MM.1S (cell line): ENCODE measurements at regions not wholly inside any gene's neighbourhood (a gene's known extent, or its start where the extent isn't known, plus 50 kb on each side); places are given as distances from the start of the nearest gene placed in this dataset.

Source experiments
- DNase-seq: peaks from one replicate; pipeline ENCODE4 v3.0.0-alpha.2; 2015
- H2AFZ ChIP-seq: fragments of 300-600 bp; sonication (generic); 2 replicates; pipeline ENCODE4 v1.6.0; 2016; ENCODE audit warnings: antibody characterized with exemption, low read length
- H3F3A ChIP-seq: fragments of 300-600 bp; sonication (generic); 2 replicates; pipeline ENCODE4 v1.6.1; 2016; ENCODE audit warnings: mild to moderate bottlenecking, antibody characterized with exemption, low read length, moderate library complexity, mixed read lengths; ENCODE audit not compliant: insufficient read depth
- H3K27ac ChIP-seq: fragments of 300-600 bp; sonication (generic); 2 replicates; pipeline ENCODE4 v1.5.1; 2016; ENCODE audit warnings: mild to moderate bottlenecking, low read length
- H3K27me3 ChIP-seq: fragments of 300-600 bp; sonication (generic); replicated peaks from 2 replicates; pipeline ENCODE4 v1.6.0; 2016; ENCODE audit warnings: low read length; ENCODE audit not compliant: insufficient read depth
- H3K36me3 ChIP-seq: fragments of 300-600 bp; sonication (generic); replicated peaks from 2 replicates; pipeline ENCODE4 v1.6.1; 2016; ENCODE audit warnings: mild to moderate bottlenecking, low read length, mixed read lengths; ENCODE audit not compliant: insufficient read depth
- H3K4me1 ChIP-seq: fragments of 300-600 bp; sonication (generic); 2 replicates; pipeline ENCODE4 v1.6.1; 2016; ENCODE audit warnings: low read length, mixed read lengths
- H3K4me2 ChIP-seq: fragments of 300-600 bp; sonication (generic); 2 replicates; pipeline ENCODE4 v1.6.0; 2016; ENCODE audit warnings: low read depth, low read length
- H3K4me3 ChIP-seq: fragments of 300-600 bp; sonication (generic); 2 replicates; pipeline ENCODE4 v1.5.1; 2016; ENCODE audit warnings: low read length, mixed read lengths
- H3K79me2 ChIP-seq: fragments of 300-600 bp; sonication (generic); 2 replicates; pipeline ENCODE4 v1.6.1; 2016; ENCODE audit warnings: mixed run types, low read length, mixed read lengths
- H3K9ac ChIP-seq: fragments of 300-600 bp; sonication (generic); 2 replicates; pipeline ENCODE4 v1.6.1; 2016; ENCODE audit warnings: low read length, mixed read lengths
- H3K9me2 ChIP-seq: fragments of 300-600 bp; sonication (generic); replicated peaks from 2 replicates; pipeline ENCODE4 v1.6.1; 2016; ENCODE audit warnings: mild to moderate bottlenecking, low read length, mixed read lengths; ENCODE audit not compliant: insufficient read depth
- H3K9me3 ChIP-seq: fragments of 300-600 bp; sonication (generic); replicated peaks from 2 replicates; pipeline ENCODE4 v1.6.1; 2016; ENCODE audit warnings: mild to moderate bottlenecking, low read length, mixed read lengths; ENCODE audit not compliant: insufficient read depth
- H4K20me1 ChIP-seq: fragments of 300-600 bp; sonication (generic); 2 replicates; pipeline ENCODE4 v1.6.1; 2016; ENCODE audit warnings: mild to moderate bottlenecking, low read length, moderate library complexity, mixed read lengths; ENCODE audit not compliant: insufficient read depth
- EZH2 ChIP-seq: fragments of 300-600 bp; sonication (generic); optimal IDR thresholded peaks from 2 replicates; pipeline ENCODE3; 2017; ENCODE audit warnings: low read depth, mild to moderate bottlenecking, antibody characterized with exemption, low read length, mixed read lengths
- EZH2phosphoT487 ChIP-seq: fragments of 300-600 bp; sonication (generic); IDR thresholded peaks from 2 replicates; pipeline ENCODE4 v1.6.1; 2018; ENCODE audit warnings: antibody characterized with exemption, low read length
- TF ChIP-seq, protein P1 (sequence below): fragments of 300-600 bp; sonication (generic); IDR thresholded peaks from 2 replicates; pipeline ENCODE4 v1.5.1; 2016; ENCODE audit warnings: antibody characterized with exemption, low read length, mixed read lengths

DNA sequence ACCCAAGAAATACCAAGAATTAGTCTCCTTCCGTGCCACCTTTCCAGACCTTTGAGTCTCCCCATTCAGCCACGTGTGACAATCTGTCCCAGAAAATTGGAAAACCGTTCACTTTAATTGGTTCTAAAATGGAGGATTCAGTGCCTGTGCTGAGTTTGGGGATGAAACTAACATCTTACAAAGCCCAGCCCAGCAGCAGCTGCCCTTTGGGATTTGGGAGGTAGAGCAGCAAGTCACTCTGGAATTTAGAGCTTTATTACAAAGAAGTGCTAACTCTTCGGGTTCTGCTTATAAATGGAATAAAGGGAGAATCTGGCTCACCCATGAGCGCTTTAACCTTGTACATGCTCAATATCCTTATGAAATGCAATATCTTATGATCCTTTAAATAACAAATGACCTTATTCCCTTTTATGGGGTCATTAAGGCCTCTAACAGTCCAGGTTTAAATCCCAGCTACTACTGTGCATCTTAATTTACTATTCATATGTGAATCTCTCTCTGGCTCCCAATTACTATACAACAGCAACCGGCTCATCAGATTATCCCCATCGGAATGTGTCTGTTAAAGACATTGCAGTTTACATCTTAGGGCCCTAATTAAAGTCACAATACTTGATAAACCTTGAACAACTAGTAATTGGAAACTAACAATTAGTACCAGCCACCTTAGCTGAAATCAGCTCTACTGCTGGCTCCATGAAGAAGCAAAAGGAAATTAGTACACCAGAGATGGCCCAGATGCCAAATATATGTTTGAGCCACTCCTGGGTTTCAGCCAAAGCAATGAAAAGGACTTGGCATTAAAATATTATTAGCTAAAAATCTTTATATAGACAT, 271.8 kb upstream of the SMARCA2 start:
- TF ChIP-seq, protein P1, sequence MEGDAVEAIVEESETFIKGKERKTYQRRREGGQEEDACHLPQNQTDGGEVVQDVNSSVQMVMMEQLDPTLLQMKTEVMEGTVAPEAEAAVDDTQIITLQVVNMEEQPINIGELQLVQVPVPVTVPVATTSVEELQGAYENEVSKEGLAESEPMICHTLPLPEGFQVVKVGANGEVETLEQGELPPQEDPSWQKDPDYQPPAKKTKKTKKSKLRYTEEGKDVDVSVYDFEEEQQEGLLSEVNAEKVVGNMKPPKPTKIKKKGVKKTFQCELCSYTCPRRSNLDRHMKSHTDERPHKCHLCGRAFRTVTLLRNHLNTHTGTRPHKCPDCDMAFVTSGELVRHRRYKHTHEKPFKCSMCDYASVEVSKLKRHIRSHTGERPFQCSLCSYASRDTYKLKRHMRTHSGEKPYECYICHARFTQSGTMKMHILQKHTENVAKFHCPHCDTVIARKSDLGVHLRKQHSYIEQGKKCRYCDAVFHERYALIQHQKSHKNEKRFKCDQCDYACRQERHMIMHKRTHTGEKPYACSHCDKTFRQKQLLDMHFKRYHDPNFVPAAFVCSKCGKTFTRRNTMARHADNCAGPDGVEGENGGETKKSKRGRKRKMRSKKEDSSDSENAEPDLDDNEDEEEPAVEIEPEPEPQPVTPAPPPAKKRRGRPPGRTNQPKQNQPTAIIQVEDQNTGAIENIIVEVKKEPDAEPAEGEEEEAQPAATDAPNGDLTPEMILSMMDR, result no peak
- TF ChIP-seq EZH2phosphoT487, result no peak
- no peak for TF ChIP-seq EZH2
- no peaks in the 10 kb centered on the region for H4K20me1 ChIP-seq
- no peak overlapping the region for H3K4me3 ChIP-seq
- no peak overlapping the region for H3K9ac ChIP-seq
- H3K9me3 ChIP-seq, result no peaks in the 10 kb centered on the region
- no peaks in the 10 kb centered on the region for H3K36me3 ChIP-seq
- H3K27me3 ChIP-seq, result no peaks in the 10 kb centered on the region
- no peak overlapping the region for H3K27ac ChIP-seq
- no peaks in the 10 kb centered on the region for H3K79me2 ChIP-seq
- no peak overlapping the region for H3K4me2 ChIP-seq
- H2AFZ ChIP-seq, result no peak overlapping the region
- no peaks in the 10 kb centered on the region for H3K9me2 ChIP-seq
- H3K4me1 ChIP-seq, result peaks cover 13% of the 10 kb centered on the region
- peaks cover 7% of the 10 kb centered on the region for H3F3A ChIP-seq
- DNase-seq, result no peak

DNA sequence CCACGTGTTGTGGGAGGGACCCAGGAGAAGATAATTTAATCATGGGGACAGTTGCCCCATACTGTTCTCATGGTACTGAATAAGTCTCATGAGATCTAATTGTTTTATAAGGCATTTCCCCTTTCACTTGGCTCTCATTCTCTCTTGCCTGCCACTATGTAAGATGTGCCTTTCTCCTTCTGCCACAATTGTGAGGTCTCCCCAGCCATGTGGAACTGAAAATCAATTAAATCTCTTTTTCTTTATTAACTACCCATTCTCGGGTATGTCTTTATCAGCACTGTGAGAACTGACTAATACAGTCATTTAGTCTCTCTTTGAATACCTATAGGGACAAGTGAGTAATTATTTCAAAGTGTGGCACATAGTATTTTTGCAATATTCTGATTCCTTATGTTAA, 269.2 kb upstream of the SMARCA2 start:
- Histone ChIP-seq H3K4me2 (no peak overlapping the region), H3K27ac (no peak overlapping the region), H3K79me2 (no peaks in the 10 kb centered on the region), H3K27me3 (no peaks in the 10 kb centered on the region), H3K9me2 (no peaks in the 10 kb centered on the region), H3K4me3 (no peak overlapping the region), H2AFZ (no peak overlapping the region), H3K9me3 (no peaks in the 10 kb centered on the region), H3K9ac (no peak overlapping the region), H4K20me1 (no peaks in the 10 kb centered on the region), H3F3A (peaks cover 7% of the 10 kb centered on the region), H3K4me1 (peaks cover 13% of the 10 kb centered on the region), H3K36me3 (no peaks in the 10 kb centered on the region)
- DNase-seq, result no peak
- TF ChIP-seq, protein P1, result no peak
- no peak for TF ChIP-seq EZH2phosphoT487
- no peak for TF ChIP-seq EZH2

DNA sequence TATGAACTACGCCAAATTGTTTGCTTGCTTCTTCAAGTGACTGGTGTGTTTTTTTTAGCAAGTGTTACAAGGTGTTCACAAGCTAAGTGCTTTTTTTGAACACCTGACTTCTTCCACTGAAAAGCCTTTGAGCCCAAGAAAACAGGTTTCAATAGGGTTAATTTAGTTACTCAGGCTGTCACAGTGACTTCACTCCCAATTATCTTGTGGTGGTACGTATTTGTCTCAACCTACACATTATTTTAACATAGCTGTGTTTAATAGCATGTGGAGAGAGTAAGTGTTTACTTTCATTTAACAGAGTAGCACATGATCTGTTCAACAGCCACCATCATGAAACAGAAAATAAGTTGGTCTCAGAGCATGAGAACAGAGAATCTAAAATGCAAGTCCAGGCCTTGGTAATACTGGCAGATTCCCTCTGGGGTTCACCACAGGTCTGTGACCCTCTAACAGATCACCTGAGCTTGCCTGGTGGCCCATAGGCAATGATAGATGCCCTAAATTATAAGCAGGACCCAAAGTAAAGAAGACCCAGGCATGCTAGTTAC, 267.7 kb upstream of the SMARCA2 start:
- H3K27me3 ChIP-seq, result no peaks in the 10 kb centered on the region
- peak overlapping the region; percentile 33 for H3K4me2 ChIP-seq
- no peaks in the 10 kb centered on the region for H3K36me3 ChIP-seq
- no peaks in the 10 kb centered on the region for H4K20me1 ChIP-seq
- H3K9me3 ChIP-seq, result no peaks in the 10 kb centered on the region
- H3K9ac ChIP-seq, result no peak overlapping the region
- TF ChIP-seq, protein P1, result no peak
- TF ChIP-seq EZH2phosphoT487 (no peak), EZH2 (no peak)
- no peaks in the 10 kb centered on the region for H3K79me2 ChIP-seq
- no peaks in the 10 kb centered on the region for H3K9me2 ChIP-seq
- peak; percentile 55 for DNase-seq
- peak overlapping the region; percentile 59 for H3K27ac ChIP-seq
- peaks cover 7% of the 10 kb centered on the region for H3F3A ChIP-seq
- no peak overlapping the region for H3K4me3 ChIP-seq
- peak overlapping the region; percentile 67 for H2AFZ ChIP-seq
- H3K4me1 ChIP-seq, result peaks cover 13% of the 10 kb centered on the region
